Lung (tissue), 11 donors: ENCODE measurements at regions not wholly inside any gene's neighbourhood (a gene's known extent, or its start where the extent isn't known, plus 50 kb on each side); places are given as distances from the start of the nearest gene placed in this dataset.
"Not testable (repeated sequence)": the region's sequence is repeated elsewhere in the genome, so short reads cannot be mapped to it uniquely, and the experiment has no call there.

Source experiments
- ATAC-seq: fragments of 200-7000 bp; cut with Tn5 transposase; one replicate; pipeline ENCODE4 v1.9.1; 2020; ENCODE audit warnings: moderate number of reproducible peaks; ENCODE audit not compliant: insufficient read depth, low FRiP score
- DNase-seq, 3 donors: peaks; one replicate each; pipeline ENCODE4 v3.0.0-alpha.2; 2013 to 2017
- H3K27ac ChIP-seq, 2 donors: one replicate each; pipeline ENCODE4 v1.5.1; 2013; ENCODE audit warnings: mild to moderate bottlenecking in 2 of 2, moderate library complexity in 2 of 2, control low read depth in 1 of 2, inconsistent platforms in 1 of 2, low read depth in 1 of 2, low read length in 1 of 2
- H3K27me3 ChIP-seq, 3 donors: one replicate each; pipeline ENCODE4 v1.5.1; 2013; ENCODE audit warnings: low read length in 2 of 3; ENCODE audit not compliant: control insufficient read depth in 3 of 3, insufficient read depth in 3 of 3
- H3K36me3 ChIP-seq, 4 donors: one replicate each; pipeline ENCODE4 v1.5.1; 2013; ENCODE audit warnings: low read length in 4 of 4, mild to moderate bottlenecking in 1 of 4, moderate library complexity in 1 of 4; ENCODE audit not compliant: control insufficient read depth in 4 of 4, insufficient read depth in 4 of 4
- H3K4me1 ChIP-seq, 5 donors: one replicate each; pipeline ENCODE4 v1.5.1; 2013; ENCODE audit warnings: low read length in 5 of 5, mild to moderate bottlenecking in 2 of 5, moderate library complexity in 1 of 5; ENCODE audit not compliant: control insufficient read depth in 5 of 5, insufficient read depth in 5 of 5
- H3K4me3 ChIP-seq: one replicate; pipeline ENCODE4 v1.5.1; 2013; ENCODE audit warnings: mild to moderate bottlenecking, control low read depth, moderate library complexity
- H3K9ac ChIP-seq, 2 donors: one replicate each; pipeline ENCODE4 v1.5.1; 2013; ENCODE audit warnings: low read length in 2 of 2, control low read depth in 1 of 2; ENCODE audit not compliant: insufficient read depth in 1 of 2
- H3K9me3 ChIP-seq, 4 donors: one replicate each; pipeline ENCODE4 v1.5.1; 2013; ENCODE audit warnings: low read length in 3 of 4, mild to moderate bottlenecking in 1 of 4, moderate library complexity in 1 of 4; ENCODE audit not compliant: control insufficient read depth in 4 of 4, insufficient read depth in 3 of 4
- CTCF ChIP-seq: IDR thresholded peaks from 2 replicates; pipeline ENCODE4 v1.5.1; 2012; ENCODE audit warnings: mild to moderate bottlenecking; ENCODE audit errors: control extremely low read depth, extremely low read depth
- WGBS, 2 donors: extraction: QIAGEN DNeasy Blood & Tissue Kit; methylation state at CpG; one replicate each; pipeline ENCODE4 v1.1.7; 2013; 5-methylcytosine and 5-hydroxymethylcytosine counted together
- donor health status: control.
- donor health status: control.
- donor health status: Bipolar disorder and iron deficiency.
- donor health status: healthy.
- donor health status: DM: yes; HTN: yes; CAD: no.

DNA sequence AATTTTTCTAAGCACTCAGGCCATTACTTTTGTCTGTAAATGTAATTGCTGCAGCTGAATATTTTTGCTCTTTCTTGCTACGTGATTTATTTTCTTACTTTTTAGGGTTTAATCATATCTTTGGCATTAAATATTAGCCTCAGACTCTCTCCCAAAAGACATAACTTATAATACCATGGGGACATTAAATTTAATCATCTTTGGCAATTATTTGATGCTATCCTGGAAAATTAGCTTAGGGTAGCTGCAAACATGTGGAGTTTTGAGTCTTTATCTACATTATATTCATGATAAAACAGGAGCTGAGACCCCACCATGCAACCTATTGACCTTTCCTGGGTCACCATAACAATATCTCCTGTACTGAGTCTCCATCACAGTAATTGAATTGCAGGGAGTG is 59.1 kb upstream of the EDAR start:
- whole genome bisulfite sequencing, 2 donors, result 90 to 92% methylated on average over 1 of the region's 1 CpG
- Histone ChIP-seq H3K27ac (no peak overlapping the region), H3K36me3 (no peaks in the 10 kb centered on the region), H3K4me1 (peaks cover 0 to 2% (median 0%) of the 10 kb centered on the region in 5 donors), H3K4me3 (no peak overlapping the region), H3K27me3 (no peaks in the 10 kb centered on the region), H3K9me3 (peaks cover 0 to 3% (median 0%) of the 10 kb centered on the region in 4 donors), H3K9ac (no peak overlapping the region)
- no peak for TF ChIP-seq CTCF
- ATAC-seq, result no peak
- no peak for DNase-seq

GRCh38 chr2:109047569-109047968 is 58.5 kb upstream of the EDAR start:
- not testable (repeated sequence) for H3K27ac ChIP-seq, H3K4me1 ChIP-seq, H3K36me3 ChIP-seq, H3K9ac ChIP-seq, H3K9me3 ChIP-seq, H3K4me3 ChIP-seq, ATAC-seq, DNase-seq, H3K27me3 ChIP-seq
- 94 to 96% methylated on average over 5 of the region's 5 CpGs for WGBS, 2 donors

DNA sequence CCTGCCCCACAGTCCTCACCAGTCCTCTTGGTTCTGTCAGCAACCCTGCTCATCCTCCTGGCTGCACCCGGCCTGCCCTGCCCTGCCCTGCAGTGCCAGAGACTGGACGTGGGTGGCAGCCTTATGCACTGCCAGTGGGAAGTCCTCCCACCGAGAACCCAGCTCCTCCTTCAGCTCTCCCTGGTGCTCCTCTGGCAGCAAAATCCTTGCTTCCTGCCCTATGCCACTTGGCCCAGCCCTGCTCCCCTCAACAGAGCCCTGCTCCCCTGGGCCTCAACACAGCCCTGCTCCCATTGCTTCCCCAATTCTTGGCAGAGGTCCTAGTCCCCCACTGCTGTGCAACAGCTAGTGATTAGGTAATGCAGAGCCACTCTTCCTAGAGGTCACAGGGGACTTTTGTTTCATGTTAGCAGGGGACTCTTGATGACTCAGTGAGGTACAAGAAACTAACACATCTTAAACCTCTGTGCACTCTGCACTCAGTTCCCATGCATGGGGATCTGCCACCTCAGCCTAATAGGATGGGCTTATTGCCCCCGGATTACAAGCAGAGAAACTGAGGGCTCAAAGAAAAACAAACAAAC is 58.0 kb upstream of the EDAR start:
- DNase-seq (no peak), ATAC-seq (no peak)
- 63 to 72% methylated on average over 4 of the region's 4 CpGs for WGBS, 2 donors
- H3K27me3 ChIP-seq, result no peaks in the 10 kb centered on the region
- no peak for TF ChIP-seq CTCF
- peaks cover 0 to 3% (median 0%) of the 10 kb centered on the region in 4 donors for H3K9me3 ChIP-seq
- no peaks in the 10 kb centered on the region for H3K36me3 ChIP-seq
- no peak overlapping the region for H3K27ac ChIP-seq
- no peak overlapping the region for H3K9ac ChIP-seq
- H3K4me1 ChIP-seq, result peaks cover 0 to 2% (median 0%) of the 10 kb centered on the region in 5 donors
- H3K4me3 ChIP-seq, result no peak overlapping the region

GRCh38 chr2:109045505-109045904 is 56.5 kb upstream of the EDAR start:
- Histone ChIP-seq H3K4me1 (peaks cover 0 to 2% (median 0%) of the 10 kb centered on the region in 5 donors), H3K27me3 (no peaks in the 10 kb centered on the region), H3K9me3 (peaks cover 0 to 3% (median 0%) of the 10 kb centered on the region in 4 donors), H3K4me3 (no peak overlapping the region), H3K36me3 (no peaks in the 10 kb centered on the region), H3K27ac (no peak overlapping the region), H3K9ac (no peak overlapping the region)
- TF ChIP-seq CTCF, result no peak
- DNase-seq (no peak), ATAC-seq (no peak)
- 64 to 75% methylated on average over 9 of the region's 9 CpGs for WGBS, 2 donors
